Right kidney (tissue), 1 donor: ENCODE measurements at regions not wholly inside any gene's neighbourhood (a gene's known extent, or its start where the extent isn't known, plus 50 kb on each side); places are given as distances from the start of the nearest gene placed in this dataset.

Experiments
- DNase-seq: peaks from one replicate; pipeline ENCODE4 v3.0.0-alpha.2; 2016

DNA sequence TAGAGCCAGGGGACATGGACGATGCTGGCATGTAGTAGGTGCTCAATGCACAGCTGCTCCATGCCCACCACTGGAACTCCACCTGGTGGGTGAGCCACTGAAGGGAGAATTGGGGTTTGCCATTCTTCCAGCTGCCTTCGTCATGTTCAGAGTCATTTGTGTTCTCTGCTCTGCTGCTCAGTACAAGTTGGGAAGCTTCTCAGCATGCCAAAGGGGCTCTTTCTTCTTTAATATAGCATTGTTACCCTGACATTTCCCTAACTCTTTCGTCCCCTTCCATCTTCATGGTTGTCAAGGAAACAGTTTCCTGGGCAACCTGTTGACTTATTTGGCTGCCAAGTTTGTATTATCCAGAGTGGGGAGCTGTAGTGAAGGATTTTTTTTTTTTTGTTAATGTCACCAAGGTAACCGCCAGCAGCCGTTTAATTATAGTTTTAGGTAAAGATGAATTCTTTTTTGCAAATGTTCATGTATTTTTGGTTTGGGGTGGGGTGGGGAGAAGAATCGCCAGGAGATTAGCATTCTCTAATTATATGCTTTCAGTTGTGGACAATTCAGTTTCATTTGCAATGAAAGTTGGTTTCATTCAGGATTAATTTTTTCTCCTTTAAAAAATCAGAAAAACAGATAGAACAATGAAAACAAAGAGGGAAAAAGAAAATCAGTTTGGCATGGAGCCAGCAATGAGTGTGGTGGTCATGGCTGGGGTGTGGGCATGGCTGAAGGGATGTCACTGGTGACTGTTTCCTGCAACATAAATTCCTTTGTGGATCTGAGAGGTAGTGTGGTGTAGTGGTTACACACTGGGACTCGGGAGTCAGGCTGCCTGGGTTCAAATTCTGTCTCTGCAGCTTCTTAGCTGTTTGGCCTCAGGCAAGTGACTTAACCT lies 73.0 kb upstream of the KCNG1 start:
- no peak for DNase-seq

DNA sequence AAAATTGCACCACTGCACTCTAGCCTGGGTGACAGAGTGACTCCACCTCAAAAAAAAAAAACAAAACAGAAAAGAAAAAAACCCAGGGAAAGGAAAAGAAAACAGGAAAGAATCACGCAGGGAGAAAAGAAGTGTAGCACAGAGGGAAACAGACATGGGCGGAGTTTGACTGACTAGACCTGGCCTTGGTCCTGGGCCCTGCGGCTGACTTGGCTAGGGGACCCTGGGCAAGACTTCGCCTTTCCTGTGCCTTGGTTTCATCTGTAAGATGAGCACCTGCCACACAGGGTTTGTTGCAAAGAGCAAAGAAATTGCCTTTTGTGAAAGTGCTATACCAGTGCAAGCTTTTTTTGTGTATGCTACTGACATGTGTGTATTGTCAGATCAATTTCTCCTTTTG lies 71.3 kb upstream of the KCNG1 start:
- DNase-seq = no peak

DNA sequence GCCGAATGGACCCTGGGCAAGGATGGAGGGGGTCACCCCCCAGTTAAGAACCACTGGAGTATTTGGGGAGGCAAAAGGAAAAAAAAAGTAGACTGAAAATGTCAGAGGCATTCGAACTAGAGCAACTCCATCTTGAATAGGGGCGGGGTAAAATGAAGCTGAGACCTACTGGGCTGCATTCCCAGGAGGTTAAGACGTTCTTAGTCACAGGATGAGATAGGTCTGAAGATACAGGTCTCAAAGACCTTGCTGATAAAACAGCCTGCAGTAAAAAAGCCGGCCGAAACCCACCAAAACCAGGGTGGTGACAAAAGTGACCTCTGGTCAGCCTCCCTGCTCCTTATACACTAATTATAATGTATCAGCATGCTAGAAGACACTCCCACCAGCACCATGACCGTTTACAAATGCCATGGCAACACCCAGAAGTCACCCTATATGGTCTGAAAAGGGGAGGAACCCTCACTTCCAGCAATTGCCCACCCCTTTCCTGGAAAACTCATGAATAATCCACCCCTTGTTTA lies 70.4 kb upstream of the KCNG1 start:
- DNase-seq = no peak

DNA sequence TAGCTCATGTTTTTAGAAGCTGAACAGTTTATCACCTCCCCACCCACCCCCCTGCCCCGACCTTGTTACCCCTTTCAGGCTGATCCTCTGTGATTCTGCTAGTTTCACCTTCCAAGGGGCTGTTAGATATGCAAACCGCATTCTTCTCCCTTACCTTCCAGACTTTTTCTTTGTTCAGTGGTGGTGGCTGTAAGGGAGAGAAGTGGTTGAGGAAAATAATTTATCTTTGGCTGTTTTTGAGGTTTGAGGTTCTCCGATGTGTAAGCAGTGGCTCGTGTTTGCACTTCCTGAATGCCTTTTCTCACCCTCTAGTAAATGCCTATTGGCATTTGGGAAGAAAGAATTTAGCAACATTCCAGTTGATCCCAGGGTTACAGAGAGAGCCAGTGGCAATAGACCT lies 69.4 kb upstream of the KCNG1 start:
- DNase-seq = no peak

DNA sequence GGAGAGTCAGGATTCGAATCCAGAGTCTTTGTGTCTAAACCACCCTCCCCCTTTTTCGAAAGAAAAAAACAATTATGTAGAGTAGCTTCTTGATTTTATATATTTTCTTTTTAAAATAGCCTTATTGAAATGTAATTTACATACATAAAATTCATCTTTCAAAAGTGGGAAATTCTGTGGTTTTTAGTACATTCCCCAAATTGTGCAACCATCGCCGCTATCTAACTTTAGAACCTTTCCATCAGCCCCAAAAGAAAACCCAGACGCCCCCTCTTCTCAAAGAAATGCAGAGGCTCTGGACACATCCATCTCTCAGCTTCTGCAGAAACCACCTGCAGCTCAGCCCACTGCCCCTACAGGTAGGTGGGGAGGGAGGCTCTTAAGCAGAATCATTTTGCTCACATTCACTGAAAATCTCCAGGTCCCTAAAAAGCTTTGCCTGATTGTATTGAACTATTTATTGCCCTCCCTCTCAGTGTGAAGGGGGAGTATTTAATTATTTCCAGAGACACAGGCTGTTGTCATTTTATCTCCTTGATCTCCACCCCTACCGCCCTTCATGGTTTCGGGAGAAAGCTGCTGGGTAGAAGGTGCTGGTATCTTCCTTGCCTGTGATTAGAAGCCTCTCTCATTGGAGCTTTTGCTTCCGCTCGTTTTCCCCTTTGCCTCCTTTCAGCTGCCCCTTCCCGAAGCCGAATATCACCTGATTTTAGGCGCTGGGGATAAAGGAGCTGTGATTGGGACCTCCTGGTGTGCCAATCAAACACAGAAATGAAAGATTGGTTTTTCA lies 68.7 kb upstream of the KCNG1 start:
- DNase-seq = no peak

DNA sequence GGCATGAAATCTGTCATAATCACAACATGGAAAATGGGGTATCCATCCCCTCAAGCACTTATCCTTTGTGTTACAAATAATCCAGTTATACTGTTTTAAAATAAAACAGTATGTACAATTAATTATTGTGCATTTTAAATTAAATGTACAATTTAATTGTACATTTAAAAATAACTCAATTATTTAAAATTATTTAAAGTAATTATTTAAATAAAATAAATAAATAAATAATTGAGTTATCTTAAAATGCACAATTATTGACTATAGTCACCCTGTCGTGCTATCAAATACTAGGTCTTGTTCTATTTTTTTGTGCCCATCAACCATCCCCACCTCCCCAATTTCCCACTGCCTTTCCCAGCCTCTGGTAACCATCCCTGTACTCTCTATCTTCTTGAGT lies 66.9 kb upstream of the KCNG1 start:
- DNase-seq = no peak

DNA sequence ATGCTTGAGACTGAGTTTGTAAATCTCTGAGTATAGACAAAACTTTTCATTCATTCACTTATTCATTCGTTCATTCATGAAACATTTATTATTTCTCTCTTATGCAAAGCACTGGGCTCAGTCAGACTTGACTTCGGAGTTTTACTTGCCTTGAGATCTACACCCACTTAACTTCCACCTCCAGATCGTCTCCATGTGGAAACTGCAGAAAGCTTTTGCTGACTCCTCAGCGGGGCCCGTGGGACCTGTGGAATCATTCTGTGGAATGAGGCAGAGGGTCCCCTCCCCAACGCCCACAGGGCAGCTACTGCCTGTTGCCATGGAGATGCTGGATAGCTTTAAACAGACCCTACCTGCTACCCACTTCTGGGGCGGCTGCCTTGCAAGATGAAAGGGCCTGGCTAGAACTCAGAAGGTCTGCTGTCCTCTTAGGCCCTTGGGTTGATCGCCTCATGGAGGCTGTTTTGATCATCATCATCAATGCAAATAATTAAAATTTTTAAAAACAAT lies 66.4 kb upstream of the KCNG1 start:
- no peak for DNase-seq

DNA sequence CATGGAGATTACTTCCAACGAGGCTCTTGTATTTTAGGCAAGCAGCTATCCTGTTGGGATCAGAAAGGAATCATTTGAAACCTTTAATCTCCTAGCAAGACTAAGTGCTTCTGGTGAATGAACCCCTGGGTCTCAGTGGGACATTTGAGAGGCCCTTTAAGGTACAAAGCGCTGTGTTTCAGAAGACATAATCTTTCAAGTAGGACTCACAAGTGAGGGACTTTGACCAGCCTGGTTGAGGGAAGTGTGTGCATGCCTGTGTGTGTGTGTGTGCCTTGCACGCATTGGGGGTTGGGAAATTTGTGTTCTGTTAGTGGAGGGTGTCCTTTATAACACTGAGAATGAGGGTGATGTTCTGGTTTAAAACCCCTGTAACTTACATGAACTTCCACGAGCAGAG lies 64.4 kb upstream of the KCNG1 start:
- DNase-seq = no peak

DNA sequence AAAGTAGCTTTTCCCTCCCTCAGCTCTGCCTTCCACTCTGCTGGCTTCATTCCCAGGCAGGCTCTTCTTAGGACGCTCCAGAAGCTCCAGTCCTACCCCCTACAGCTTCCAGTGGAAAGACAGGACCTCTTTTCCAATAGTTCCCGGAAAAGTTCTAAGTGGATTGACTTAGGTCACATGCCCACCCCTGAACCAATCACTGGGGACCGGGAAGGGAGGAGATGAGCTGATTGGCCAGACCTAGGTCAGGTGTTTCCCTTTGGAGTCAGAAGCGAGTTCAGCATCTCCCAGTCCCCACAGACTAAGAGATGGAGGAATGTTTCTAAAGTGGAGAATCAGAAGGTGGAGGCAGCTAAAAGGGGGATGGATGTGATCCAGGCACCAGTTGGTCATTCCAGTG lies 62.9 kb upstream of the KCNG1 start:
- no peak for DNase-seq

DNA sequence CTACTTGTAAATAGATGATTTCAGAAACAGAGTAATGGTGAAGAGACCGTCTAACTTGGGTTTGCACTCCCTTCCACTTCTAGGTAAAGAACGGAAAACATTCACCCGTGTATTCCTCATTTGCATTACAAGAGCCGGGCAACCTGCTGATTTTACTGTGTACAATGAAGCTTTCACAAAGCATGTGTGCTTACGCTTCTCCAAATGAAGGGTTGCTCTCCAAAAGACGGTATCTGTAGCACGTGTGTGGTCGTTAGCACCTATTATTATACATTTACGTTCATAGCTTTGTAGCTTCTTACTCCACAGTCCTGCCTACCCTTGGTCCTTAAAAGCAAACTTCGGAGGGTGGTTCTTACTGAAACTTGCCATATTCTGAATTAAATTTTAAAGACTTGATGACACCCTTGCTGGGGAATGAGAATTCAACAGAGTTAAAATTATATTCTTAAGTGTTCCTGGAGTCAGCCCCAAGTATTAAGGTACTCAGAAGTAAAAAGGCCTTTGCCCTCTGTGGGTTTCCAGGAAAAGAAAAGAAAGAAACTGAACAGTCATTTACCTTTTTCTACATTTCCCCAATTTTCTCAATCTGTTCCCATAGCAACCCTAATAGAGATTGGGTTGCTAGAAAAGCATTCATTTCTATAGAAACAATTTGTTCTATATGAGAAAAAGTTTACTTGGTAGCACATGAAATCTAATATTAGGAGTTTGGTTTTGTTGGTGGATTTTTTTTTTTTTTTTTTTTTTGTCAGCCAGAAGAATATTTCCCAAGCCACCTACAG lies 61.9 kb upstream of the KCNG1 start:
- DNase-seq = no peak

DNA sequence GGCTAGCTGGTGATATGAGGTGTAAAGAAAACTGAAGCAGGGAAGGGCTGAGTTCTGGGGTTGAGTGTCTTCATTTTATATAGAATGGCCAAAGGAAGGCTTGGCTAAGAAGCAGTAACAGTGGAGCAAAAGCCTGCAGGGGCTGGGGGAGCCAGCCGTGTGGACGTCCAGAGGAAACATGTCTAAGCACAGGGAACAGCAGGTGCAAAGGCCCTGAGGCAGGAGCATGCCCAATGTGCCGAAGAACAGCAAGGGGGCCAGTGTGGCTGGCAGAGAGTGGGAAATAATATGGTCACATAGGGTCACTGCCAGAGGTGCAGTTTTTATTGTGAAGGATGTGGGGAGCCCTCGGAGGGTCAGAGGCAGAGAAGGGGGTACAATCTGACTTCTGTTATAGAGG lies 60.5 kb upstream of the KCNG1 start:
- DNase-seq = no peak

DNA sequence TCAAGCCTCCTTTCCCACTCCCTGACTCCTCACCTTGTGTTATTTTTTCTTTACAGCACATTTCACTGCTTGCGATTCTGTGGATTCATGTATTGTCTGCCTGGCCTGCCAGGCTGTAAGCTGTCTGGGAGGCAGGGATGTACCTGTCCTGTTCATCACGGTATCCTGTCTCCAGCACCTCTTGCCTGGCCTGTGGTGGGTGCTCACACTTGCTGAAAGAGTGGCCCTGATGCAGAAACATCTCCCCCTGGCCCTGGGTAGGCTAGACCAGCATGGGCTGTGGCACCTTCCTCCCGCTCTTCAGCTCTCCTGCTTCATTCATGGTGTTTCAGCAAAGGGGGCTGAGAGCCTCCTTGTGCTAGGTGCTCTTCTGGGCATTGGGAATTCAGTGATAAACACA lies 60.1 kb upstream of the KCNG1 start:
- no peak for DNase-seq

DNA sequence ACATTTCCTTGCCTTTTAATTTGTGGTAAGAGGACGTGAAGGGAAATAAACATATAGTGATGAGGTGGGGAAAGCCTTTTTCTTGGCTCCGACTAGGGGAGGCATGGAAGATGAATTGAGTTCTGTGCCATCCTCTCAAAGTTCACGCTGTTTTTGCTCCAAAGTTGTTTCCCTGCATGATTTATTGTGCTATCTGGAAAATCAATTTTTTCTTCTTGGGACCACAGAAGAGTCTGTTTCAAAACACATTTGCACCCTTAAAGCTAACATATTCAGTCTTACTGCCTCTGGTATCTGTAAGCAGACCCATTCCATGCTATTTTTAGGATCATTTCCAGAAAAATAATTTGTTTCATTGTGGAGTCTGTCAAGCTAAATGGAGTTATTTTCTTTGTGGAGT lies 57.6 kb upstream of the KCNG1 start:
- no peak for DNase-seq

DNA sequence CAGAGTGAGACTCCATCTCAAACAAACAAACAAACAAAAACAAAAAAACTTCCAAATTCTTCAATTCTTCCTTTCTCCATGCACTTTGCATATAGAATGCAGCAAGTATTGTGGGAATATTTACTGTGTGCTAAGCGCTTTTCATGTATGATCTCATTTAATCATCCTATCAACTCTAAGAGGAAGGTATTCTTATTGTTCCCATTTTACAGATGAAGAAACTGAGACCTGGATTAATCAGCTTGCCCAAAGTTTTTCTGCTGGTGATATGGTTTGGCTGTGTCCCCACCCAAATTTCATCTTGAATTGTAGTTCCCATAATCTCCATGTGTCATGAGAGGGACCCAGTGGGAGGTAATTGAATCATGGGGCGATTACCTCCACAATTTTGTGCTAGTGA lies 56.6 kb upstream of the KCNG1 start:
- DNase-seq = no peak

DNA sequence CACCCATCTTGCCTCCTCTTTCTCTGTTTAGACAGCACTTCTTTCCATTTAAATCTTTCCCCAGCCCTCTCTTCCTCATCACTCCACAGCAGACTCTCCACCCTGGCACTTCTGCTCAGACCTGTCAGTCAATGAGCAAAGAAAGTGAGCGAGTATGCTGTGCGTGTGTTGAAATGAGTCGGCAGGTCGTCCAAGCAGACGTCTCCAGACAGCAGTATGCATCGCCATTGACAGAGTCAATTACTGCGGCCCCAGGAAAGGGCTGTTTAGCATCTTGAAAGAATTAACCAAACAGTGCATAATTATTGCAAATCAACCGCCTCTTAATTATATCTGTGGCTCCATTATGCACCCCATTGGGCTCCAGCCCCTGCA lies 54.8 kb upstream of the KCNG1 start:
- no peak for DNase-seq

DNA sequence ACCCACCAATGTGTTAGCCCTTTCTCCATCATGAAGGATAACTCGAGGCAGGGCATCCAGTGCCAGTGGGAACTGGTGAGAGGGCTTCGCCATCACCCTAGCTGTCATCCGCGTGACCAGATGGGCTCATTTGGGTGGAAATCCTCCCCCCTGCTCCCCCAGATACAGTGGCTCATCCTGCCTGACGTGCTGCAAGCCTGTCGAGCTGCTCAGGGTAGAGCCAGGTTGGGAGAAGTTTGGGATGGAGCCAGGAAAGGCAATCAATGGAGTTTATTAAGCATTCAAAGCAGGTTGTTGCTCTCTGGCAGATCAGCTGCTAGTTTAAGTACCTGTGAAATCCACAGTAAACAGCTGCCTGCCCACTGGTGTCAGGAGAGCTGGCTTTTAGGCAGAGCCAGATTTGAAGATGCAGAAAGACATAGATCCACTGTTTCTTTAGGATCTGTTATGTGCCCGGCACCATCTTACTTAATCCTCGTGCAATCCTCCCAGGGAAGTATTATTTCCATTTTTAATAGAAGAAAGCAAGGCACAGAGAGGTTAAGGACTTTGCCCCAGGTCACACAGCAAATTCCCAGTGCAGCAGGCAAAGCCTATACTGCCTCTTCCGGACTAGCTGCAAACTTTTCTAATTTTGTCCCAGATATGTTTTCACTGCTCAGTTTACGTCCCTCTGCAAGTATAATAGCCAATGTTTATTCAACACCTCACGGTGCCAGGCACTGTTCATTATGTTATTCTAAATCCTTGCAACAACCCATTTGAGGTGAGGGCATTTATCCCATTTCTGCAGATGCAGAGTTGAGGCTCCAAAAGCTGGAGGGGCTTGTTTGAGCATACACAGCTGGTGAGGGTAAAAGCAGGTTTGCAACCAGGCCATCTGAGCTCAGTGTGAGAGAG lies 54.1 kb upstream of the KCNG1 start:
- no peak for DNase-seq

DNA sequence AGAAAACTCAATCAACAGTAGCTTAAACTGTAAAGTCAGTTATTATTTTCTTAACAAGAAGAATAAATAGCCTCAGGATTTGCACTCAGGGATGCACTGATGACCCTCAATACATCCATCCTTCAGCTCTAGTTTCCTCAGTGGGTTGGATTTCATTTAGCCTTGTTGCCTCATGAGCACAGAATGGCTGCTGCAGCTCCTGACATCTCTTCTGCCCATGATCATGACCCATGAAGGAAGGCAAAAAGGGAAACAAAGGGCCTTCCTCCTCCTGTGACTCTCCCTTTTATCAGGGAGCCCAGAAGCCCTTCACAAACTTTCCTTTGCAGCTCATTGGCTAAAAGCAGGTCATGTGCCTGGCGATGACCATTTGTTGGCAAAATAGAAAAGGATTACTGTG lies 51.2 kb upstream of the KCNG1 start:
- no peak for DNase-seq
